Stimulated activated CD4-positive, alpha-beta T cell treated with anti-CD3 and anti-CD28 coated beads, Interleukin-2, amount 100 ng/mL, for 48 hours (primary cell): ENCODE measurements at regions not wholly inside any gene's neighbourhood (a gene's known extent, or its start where the extent isn't known, plus 50 kb on each side); places are given as distances from the start of the nearest gene placed in this dataset.
"Not testable (repeated sequence)": the region's sequence is repeated elsewhere in the genome, so short reads cannot be mapped to it uniquely, and the experiment has no call there.

Experiments used
- DNase-seq, 2 donors: peaks; one replicate each; pipeline ENCODE4 v3.0.0-alpha.2; 2020

- no peak for DNase-seq
Measured at GRCh38 chr12:89289720-89290119, 62.6 kb downstream of the DUSP6 start.

GRCh38 chr12:89288959-89289358 is 63.3 kb downstream of the DUSP6 start:
- DNase-seq: no peak

GRCh38 chr12:89286501-89286900 is 65.8 kb downstream of the DUSP6 start:
- DNase-seq: no peak

GRCh38 chr12:89281539-89281867 is 70.8 kb downstream of the DUSP6 start:
- no peak for DNase-seq

- no peak for DNase-seq
Measured at GRCh38 chr12:89280833-89281538, 71.3 kb downstream of the DUSP6 start.

- no peak for DNase-seq
Measured at GRCh38 chr12:89279499-89279898, 72.8 kb downstream of the DUSP6 start.

GRCh38 chr12:89278862-89279261 is 73.4 kb downstream of the DUSP6 start:
- no peak for DNase-seq

- DNase-seq: no peak
Measured at GRCh38 chr12:89278169-89278568, 74.1 kb downstream of the DUSP6 start.

- no peak for DNase-seq
Measured at GRCh38 chr12:89276860-89277259, 75.4 kb downstream of the DUSP6 start.

GRCh38 chr12:89273525-89273924 is 78.8 kb downstream of the DUSP6 start:
- no peak for DNase-seq

GRCh38 chr12:89270548-89270947 is 81.8 kb downstream of the DUSP6 start:
- no peak for DNase-seq

- no peak for DNase-seq
Measured at GRCh38 chr12:89269174-89269573, 83.1 kb downstream of the DUSP6 start.

GRCh38 chr12:89267404-89267803 is 84.9 kb downstream of the DUSP6 start:
- no peak for DNase-seq

- DNase-seq: not testable (repeated sequence)
Measured at GRCh38 chr12:89266574-89267188, 85.6 kb downstream of the DUSP6 start.

- DNase-seq: no peak
Measured at GRCh38 chr12:89264837-89265236, 87.5 kb downstream of the DUSP6 start.

GRCh38 chr12:89263900-89264299 is 88.4 kb downstream of the DUSP6 start:
- DNase-seq: no peak

- DNase-seq: no peak
Measured at GRCh38 chr12:89262855-89263552, 89.3 kb downstream of the DUSP6 start.

GRCh38 chr12:89261982-89262381 is 90.3 kb downstream of the DUSP6 start:
- DNase-seq: no peak

- no peak for DNase-seq
Measured at GRCh38 chr12:89260841-89261637, 91.3 kb downstream of the DUSP6 start.

GRCh38 chr12:89259821-89260220 is 92.5 kb downstream of the DUSP6 start:
- DNase-seq: no peak

GRCh38 chr12:89258240-89258969 is 93.9 kb downstream of the DUSP6 start:
- DNase-seq: no peak

- no peak for DNase-seq
Measured at GRCh38 chr12:89257340-89257739, 95.0 kb downstream of the DUSP6 start.

GRCh38 chr12:89256060-89256459 is 96.2 kb downstream of the DUSP6 start:
- no peak for DNase-seq
